NCI-H524 treated with DMSO at 0.1 percent for 48 hours (cell line): ENCODE measurements at regions not wholly inside any gene's neighbourhood (a gene's known extent, or its start where the extent isn't known, plus 50 kb on each side); places are given as distances from the start of the nearest gene placed in this dataset.

Experiments
- DNase-seq: peaks from one replicate; lab custom pipeline; 2025; lab: John Stamatoyannopoulos, UW

- DNase-seq, result no peak
Measured at GRCh38 chr12:24280056-24280842, 330.8 kb upstream of the SOX5 start.

- no peak for DNase-seq
Measured at GRCh38 chr12:24278832-24279231, 329.4 kb upstream of the SOX5 start.

- no peak for DNase-seq
Measured at GRCh38 chr12:24270965-24271364, 321.5 kb upstream of the SOX5 start.

- DNase-seq, result no peak
Measured at GRCh38 chr12:24270464-24270863, 321.0 kb upstream of the SOX5 start.

GRCh38 chr12:24268663-24269186 lies 319.3 kb upstream of the SOX5 start:
- DNase-seq, result no peak

- DNase-seq, result no peak
Measured at GRCh38 chr12:24266982-24267381, 317.5 kb upstream of the SOX5 start.

GRCh38 chr12:24256684-24257083 lies 307.2 kb upstream of the SOX5 start:
- DNase-seq, result no peak

GRCh38 chr12:24255920-24256665 lies 306.6 kb upstream of the SOX5 start:
- DNase-seq, result no peak

GRCh38 chr12:24252602-24253001 lies 303.1 kb upstream of the SOX5 start:
- DNase-seq, result no peak

- no peak for DNase-seq
Measured at GRCh38 chr12:24246934-24247333, 297.5 kb upstream of the SOX5 start.

GRCh38 chr12:24246376-24246775 lies 296.9 kb upstream of the SOX5 start:
- DNase-seq, result no peak

GRCh38 chr12:24244801-24245200 lies 295.3 kb upstream of the SOX5 start:
- DNase-seq, result no peak

GRCh38 chr12:24244231-24244630 lies 294.8 kb upstream of the SOX5 start:
- no peak for DNase-seq

GRCh38 chr12:24240707-24241106 lies 291.2 kb upstream of the SOX5 start:
- DNase-seq, result no peak

- no peak for DNase-seq
Measured at GRCh38 chr12:24233519-24234246, 284.2 kb upstream of the SOX5 start.

- no peak for DNase-seq
Measured at GRCh38 chr12:24232531-24232930, 283.1 kb upstream of the SOX5 start.

- no peak for DNase-seq
Measured at GRCh38 chr12:24231298-24231697, 281.8 kb upstream of the SOX5 start.

- DNase-seq, result no peak
Measured at GRCh38 chr12:24230061-24230701, 280.7 kb upstream of the SOX5 start.

- DNase-seq, result no peak
Measured at GRCh38 chr12:24229031-24229700, 279.7 kb upstream of the SOX5 start.

GRCh38 chr12:24228371-24228770 lies 278.9 kb upstream of the SOX5 start:
- no peak for DNase-seq

- DNase-seq, result no peak
Measured at GRCh38 chr12:24227551-24227950, 278.1 kb upstream of the SOX5 start.
